ENCODE measurements at regions not wholly inside any gene's neighbourhood (a gene's known extent, or its start where the extent isn't known, plus 50 kb on each side); places are given as distances from the start of the nearest gene placed in this dataset.

DNA sequence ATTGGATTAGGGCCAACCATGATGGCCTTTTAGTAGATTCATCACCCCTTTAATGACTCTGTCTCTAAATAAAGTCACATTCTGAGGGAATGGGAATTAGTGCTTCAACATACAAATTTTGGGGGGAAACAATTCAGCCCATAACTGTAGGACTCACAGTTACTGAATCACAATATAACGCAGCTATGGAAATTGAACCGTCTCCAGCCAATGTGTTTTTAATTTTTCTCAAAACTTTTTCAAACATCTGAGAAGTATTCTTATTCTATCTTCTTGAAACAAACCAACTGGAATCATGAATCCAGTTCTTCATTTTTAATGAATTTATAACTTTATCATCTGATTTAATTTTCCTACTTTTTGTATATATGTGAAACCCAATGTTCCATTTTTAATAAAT is 373.1 kb upstream of the SYT4 start:
- DNase-seq = peak; percentile 24

DNA sequence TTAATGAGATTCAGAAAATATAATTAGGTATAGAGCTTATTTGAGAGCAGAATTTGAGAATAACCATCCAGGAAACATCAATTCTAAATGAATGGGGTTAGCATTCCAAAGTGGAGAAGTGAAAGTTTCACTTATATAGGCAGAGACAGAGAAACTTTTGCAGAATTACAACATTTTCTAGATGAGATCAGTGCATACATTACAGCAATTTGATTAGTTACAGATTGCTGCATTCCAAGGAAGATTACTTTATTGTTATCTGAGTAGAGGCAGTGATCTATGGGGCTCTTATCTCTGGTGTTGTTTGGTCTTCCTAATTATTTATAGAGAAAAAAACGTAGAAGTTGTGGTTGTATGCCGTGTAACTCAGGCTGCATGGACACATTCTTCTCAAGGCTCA is 373.8 kb upstream of the SYT4 start:
- peak; percentile 64 for DNase-seq

DNA sequence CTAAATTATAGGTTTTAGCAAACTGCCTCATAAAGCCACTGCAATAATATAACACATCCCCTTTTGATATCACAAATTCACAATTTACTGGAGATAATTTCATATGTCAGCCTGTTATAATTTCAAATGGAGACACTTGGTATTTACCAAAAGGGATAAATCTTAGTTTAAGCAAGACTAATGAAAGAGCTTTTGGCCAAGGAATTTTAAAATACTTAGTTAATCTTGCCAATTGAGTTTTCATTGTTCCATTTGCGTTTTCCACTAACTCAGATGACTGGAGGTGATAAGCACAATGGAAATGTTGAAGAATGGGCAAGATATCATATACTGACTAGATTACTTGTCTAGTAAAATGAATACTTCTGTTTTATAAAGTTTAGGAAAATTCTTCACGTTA is 379.3 kb upstream of the SYT4 start:
- DNase-seq = no peak

DNA sequence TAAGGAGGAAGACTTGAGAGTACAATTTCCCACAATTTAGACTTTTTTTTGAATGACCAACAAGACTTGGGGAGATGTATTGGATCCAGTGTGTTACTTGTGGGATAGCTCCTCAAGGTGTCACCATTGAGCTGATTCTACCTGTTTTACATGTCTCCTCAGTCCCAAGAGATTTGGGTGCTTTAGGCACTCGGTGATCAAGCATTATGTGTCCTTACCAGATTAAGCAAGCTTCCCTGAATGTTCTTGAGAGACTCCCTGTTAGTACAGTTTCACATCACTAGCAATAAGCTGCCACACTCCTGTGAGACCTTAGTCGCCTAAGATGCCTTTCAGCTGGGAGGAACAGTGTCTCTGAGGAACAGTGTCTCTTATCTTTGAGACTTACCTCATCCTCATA is 384.3 kb upstream of the SYT4 start:
- DNase-seq = peak; percentile 77

DNA sequence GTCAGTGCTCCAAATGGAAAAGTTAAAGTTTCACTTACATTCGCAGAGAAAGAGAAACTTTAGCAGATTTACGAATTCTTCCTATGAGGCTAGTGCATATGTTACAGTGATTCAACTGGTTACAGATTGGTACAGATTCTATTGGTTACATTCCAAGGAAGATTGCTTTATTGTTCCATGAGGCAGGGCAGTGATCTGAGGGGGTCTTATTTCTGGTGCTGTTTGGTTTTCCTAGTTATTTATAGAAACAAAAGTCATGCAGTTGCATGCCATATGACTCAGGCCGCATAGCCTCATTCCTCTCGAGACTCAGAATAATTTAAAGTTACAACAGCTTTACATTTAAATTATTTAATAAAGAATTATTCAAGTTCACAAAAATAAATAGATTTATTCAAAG is 385.4 kb upstream of the SYT4 start:
- peak; percentile 96 for DNase-seq

DNA sequence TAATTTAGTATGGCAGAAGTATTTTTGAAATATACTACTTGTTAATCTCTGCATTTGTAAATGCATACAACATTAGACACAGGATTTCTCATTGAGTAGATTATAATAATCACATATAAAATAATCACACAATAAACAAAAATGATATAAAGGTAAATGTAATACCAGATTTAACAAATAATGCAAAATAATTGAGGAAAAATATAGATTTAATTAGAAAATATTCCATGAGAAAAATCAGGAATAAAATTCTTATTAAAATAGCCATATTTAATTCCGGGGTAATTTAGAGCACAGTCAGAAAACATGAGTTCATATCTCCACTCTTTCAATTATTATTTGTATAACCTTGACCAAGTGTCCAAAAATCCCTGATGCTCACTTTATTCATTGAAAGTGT is 385.9 kb upstream of the SYT4 start:
- DNase-seq = no peak

DNA sequence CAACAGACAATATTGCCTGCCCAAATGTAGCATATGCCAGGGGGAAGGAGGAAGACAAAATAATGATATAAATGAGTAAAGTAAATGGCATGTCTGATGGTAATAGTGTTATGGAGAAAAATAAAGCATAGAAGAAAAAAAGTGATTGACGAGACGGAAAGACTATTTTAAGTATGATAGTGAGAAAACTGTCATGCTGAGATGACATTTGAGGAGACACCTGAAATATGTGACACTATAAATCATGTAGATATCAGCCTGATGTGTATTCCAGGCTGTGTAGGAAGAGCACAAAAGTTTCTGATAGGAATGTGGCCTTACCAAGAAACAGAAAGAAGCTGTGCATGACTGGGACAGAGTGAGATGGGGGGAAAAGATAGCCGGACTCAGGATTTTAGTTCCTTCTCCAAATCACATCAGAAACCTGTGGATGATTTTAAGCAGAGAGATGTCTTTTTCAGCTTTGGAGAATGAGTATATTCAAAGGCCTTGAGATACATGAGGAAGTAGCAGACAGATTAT is 387.3 kb upstream of the SYT4 start:
- peak; percentile 18 for DNase-seq

DNA sequence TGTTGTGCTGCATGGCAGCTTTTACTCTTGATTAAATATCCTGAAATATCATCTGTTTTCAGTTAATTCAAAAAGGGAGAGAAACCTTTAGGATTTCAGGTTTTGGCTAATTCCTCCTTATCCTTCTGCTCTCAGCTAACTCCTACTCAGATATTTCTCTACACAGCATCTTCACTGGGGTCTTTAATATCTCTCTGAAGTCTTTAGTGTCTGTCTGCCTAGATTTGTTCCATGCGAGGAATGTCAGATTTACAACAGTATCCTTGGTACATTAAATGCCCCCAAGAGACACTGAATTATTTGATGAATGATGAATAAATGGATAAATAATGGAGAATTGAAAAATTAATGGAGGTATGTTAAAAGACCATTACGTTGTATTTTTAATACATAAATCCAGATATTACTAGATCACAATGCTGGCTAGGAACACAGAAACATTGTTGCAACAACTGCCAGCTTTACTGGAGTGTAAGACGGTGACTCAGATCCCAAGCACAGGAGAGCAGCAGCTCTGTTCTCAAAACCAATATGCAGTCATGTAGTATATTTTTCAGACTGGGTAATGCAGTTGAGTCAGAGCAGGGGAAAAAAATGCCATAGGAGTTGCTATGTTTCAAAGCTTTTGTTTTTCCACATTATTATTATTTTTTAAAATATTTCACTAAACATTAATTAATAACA is 388.0 kb upstream of the SYT4 start:
- DNase-seq = peak; percentile 91

DNA sequence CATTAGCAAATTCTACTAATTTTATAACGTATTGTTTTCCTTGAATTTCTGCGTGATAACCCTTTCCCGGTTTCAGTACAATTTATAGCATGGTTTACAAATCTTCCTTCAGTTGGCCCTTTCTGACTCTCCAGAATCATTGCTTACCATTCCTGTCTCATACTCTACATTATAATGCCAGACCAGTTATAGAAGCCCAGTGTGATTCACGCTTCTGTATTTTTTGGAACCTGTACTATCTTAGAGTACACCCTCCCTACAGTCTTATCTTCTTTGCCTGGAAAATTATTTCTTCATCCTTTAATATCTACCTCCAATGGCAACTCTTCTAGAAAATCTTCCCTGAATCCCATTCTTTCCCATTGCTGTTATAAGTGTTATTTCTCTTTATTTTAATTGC is 391.6 kb upstream of the SYT4 start:
- no peak for DNase-seq

DNA sequence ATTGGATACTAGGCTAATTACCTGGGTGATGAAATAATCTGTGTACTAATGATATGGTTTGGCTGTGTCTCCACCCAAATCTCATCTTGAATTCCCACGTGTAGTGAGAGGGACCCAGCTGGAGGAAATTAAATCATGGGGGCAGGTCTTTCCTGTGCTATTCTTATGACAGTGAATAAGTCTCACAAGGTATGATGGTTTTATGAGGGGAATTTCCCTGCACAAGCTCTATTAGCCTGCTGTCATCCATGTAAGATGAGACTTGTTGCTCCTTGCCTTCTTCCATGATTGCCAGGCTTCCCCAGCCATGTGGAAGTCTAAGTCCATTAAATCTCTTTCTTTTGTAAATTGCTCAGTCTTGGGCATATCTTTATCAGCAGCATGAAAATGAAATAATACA is 394.1 kb upstream of the SYT4 start:
- no peak for DNase-seq

DNA sequence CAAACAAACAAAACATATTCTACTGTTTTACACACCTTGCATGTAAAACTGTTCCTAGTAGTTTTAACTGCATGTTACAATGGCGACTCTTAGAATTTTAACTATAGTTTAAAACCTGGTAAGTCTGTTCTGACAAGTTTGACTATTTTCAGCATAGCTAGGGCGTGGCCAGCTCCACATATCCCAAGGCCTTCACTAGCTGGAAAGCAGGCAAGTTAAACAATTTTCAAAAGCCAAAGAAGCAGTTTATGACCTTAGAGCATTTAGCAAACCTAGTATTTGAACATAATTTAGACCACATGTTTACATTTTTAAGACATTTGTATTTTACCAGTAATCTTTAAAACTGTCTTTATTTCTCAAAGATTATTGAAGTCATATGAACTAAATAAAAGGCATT is 402.8 kb upstream of the SYT4 start:
- DNase-seq = peak; percentile 41

DNA sequence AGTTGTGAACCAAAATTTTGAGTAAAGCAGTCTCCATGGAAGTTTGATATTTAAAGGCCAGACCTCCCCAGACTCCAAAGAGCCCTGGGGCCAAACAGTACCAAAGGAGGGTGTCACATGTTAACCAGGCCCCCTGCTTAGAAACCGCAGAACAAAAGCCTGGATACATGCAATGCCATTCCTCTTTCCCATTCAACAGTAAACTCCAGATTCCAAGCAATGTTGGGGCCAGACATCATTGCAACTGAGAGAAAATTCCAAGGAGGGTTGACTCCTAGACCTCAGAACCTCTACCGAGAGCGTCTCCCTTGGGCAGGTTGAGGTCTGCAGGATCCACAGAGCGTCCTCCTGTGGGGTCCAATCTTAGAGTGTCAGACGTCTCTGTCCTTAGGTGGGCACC is 404.4 kb upstream of the SYT4 start:
- DNase-seq = no peak

DNA sequence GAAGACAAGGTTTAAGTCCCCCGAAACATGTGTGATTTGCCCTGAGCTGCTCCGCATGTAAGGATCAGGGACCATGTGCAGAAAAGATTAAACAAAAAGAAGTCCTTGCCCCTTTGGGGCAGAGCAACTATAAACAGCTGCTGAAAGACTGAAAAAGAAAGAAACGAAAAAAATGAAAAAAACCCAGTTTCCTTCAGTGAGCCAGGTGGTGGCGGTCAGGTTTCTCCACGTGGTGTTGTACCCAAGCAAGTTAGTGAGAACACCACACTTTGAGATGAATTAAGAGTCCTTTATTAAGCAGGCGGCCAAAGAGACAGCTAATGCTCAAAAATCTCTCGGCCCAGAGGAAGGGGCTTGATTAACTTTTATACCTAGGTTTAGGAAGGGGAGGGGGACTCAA is 404.9 kb upstream of the SYT4 start:
- DNase-seq = no peak

DNA sequence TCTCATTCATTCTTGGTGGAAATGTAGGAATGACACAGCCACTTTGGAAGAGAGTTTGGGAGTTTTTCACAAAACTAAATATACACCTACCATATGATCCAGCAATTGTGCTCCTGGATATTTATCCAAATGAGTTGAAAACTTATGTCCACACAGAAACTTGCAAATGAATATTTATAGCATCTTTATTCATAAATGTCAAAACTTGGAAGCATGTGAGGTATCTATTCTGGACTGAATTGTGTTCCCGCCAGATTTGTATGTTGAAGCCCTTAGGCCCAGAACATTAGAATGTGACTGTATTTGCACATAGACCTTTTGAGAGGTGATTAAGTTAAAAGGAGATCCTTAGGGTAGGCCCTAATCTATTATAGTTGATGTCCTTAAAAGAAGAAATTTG is 409.4 kb upstream of the SYT4 start:
- no peak for DNase-seq

DNA sequence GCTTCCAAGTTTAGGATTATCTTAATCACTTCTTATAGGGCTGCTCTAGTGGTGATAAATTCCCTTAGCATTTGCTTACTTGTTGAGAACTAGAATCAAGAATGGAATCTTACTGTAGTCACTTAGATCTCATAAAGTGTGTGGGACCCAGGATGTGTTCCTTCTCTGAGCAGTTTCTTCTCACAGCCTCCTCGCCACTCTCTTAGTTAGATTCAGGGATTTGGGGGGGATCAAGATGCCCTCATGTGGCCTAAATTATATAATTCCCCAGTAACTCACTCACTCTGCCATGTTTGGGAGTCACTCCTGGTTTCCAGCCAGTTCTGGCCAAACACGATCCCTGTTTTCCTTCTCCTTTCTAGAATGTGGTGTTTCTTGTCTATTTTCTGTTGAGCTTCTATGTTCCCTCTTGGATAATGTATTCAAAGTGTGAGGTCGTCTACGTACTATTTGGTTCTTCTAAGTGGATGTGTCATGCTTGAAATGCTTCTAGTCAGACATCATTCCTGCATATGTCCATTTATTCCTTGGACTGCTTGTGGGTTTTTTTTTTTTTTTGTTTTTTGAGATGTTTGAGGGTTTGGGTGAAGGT is 414.9 kb upstream of the SYT4 start:
- peak; percentile 78 for DNase-seq

DNA sequence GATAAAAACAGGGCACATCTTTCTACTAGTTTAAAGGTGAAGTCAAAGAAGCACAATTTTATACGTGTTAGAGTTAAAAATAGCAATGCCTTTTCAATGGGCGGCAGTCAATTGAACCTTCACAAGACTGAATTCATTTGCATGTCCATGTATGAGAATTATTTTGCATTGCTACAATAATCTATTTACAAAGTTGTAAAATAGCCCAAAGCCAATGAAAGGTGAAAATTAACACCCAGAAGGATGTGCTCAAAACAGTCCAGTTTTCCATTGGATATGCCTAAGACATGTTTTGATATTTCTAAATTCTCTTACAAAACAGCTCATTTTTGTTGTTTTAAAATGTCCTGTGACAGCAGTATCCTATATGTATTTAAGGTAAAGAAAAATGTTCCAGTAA is 425.1 kb upstream of the SYT4 start:
- DNase-seq = no peak

DNA sequence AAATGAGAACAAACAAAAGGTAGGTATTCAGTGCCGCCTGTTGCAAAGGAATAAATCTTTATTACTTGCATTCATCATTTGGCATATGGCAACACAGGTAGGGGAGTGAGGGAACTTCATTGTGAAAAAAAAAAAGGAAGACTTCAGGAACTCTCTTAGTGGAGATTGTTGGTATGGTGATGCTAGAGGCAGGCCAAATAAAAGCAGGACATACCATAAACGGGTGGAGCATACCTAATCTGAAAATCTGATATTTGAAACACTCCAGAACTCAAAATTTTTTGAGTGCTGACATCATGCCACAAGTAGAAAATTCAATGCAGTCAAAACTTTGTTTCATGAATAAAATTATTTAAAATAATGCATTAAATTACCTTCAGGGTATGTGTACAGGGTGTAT is 425.8 kb upstream of the SYT4 start:
- no peak for DNase-seq

DNA sequence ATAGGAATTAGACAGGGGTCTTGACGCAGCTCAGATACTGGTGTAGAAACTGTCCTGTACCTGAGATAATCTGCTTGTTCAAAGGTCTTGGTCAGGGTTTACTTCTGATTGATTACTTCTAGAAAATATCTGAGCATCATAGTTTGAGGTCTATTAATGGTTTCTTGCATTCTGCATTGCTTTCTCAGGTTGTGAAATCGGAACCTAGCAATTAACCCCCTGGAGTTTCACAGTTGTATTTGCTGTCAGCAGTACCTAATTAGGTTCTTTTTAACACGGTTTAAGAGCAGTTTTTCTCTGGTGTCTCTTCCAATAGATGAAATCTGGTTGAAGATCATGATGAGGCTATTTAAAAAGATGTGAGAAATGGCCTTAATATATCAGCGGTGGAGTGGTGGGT is 428.6 kb upstream of the SYT4 start:
- no peak for DNase-seq

DNA sequence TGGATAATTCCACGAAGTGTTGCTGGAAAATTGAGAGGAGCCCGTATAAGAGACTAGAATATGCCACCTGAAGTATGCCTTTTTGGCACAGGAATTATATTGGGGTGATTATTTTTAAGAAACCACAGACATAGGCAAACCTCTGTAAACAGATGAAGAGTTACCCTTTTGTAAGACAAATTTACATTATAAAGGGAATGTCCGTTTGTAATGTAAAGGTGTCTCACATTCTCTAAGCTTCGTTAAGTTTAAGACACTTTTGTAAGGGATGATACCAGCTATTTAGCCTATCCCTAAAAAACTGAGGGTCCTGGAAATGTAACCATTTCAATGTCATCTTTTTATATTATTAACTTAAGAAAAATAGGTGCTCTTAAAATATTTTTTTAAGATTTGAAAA is 432.8 kb upstream of the SYT4 start:
- no peak for DNase-seq

DNA sequence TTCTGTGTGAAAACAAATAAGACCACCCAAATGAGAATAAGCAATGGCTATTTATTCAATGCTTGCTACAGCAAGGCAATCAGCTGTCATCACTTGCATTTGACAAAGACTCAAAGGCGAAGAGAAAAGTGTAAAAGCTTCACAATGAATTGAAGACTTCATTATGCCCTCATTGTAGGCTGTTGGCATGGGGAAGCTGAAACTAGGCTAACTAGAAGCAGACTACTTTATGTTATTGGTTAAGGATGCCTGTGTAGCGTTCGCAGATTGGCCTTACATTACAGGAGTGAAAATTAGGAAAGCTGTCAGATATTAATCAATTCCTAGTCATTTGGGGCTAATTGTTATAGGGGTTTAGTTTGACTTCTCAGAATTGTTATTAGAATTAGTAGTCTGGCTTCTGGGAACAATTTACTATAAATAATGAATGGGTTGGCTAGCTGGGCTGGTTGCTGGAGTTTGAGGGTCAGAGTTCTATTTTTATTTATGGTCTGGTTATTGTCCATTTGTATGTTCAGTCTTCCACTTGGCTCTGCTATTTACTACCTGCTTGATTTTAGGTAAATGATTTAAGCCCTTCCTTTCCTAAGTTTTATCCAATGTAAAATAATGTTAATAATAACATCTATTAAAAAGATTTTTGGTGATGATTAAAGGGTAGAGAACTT is 437.2 kb upstream of the SYT4 start:
- no peak for DNase-seq

DNA sequence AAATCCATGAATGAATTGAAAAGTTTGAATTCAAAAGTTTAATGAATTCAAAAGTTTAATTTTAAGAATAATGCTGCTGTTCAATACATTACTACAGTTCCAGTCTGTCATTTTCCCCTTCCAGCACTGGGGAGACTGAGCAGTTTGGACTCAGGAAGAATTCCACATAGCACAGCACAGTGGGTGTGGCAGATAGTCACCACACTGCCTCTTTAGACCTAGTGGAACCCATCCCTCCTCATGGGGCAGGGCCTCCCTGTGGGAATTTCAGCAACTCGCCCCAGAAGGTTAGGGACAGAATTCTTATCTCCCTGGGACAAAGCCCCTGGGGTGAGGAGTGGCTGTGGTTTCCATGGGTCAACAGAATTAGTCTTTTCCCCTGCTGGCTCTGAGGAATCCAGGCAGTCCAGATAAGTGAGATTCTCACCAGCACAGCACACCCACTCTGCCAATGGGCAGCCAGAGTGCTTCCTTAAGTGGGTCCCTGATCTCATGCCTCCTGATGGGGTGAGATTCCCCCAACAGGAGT is 442.0 kb upstream of the SYT4 start:
- no peak for DNase-seq

DNA sequence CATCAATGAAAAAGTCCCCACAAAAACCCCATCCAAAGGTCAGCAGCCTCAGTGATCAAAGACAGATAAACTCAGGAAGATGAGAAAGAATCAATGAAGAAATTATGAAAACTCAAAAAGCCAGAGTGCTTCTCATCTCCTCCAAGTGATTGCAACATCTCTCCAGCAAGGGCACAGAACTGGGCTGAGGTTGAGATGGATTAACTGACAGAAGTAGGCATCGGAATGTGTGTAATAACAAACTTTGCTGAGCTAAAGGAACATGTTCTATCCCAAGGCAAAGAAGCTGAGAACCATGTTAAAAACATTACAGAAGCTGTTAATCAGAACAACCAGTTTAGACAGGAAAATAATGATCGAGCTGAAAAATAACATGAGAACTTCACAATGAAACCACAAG is 442.8 kb upstream of the SYT4 start:
- no peak for DNase-seq

DNA sequence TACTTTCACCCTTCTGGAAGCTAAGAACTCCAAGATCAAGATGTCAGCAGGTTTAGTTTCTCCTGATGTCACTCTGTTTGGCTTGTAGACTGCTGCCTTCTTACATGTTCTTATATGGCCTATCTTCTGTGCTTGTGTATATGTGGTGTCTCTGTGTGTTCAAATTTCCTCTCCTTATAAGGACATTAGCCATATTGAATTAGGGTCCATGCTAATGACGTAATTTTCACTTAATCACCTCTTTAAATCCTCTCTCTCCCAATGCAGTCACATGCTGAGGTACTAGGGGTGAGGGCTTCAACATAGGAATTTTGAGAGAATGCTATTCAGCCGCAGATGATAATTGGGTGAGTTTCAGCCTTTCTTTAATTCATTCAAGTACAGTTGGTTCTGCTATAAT is 458.3 kb upstream of the SYT4 start:
- no peak for DNase-seq
